Activated CD4-positive, alpha-beta T cell treated with anti-CD3 and anti-CD28 coated beads, Interleukin-2, Interleukin-4, amounts not matched to agents 100 ng/mL and 50 ng/mL, durations not matched to agents 16 hours and 8 hours (primary cell): ENCODE measurements at regions not wholly inside any gene's neighbourhood (a gene's known extent, or its start where the extent isn't known, plus 50 kb on each side); places are given as distances from the start of the nearest gene placed in this dataset.

Experiments
- DNase-seq: peaks from one replicate; pipeline ENCODE4 v3.0.0-alpha.2; 2020; ENCODE audit warnings: low spot score

GRCh38 chr5:144065786-144066185, 104.7 kb downstream of the YIPF5 start:
- no peak for DNase-seq

- no peak for DNase-seq
Observed at GRCh38 chr5:144072518-144072927, 97.9 kb downstream of the YIPF5 start.

DNA sequence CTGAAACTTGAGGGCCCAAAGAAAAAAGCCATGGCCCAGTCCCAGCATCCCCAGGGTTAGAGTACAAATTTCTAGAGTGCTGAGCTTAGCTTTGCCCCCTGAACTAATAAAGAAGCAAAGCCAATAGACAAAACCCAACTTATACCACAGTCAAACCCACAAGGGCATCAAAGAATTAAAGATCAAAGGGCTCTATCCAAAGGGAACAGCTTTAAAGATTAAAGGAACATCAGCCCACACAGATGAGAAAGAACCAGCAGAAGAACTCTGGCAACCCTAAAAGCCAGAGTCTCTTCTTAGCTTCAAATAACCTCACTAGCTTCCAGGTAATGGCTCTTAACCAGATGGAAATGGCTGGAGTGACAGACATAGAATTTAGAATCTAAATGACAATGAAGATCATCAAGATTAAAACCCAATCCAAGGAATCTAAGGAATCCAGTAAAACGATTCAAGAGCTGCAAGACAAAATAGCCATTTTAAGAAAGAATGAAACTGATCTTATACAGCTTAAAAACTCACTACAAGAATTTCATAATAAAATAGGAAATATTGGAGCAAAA, 93.9 kb downstream of the YIPF5 start:
- no peak for DNase-seq

GRCh38 chr5:144083185-144083584, 87.3 kb downstream of the YIPF5 start:
- DNase-seq = no peak

DNA sequence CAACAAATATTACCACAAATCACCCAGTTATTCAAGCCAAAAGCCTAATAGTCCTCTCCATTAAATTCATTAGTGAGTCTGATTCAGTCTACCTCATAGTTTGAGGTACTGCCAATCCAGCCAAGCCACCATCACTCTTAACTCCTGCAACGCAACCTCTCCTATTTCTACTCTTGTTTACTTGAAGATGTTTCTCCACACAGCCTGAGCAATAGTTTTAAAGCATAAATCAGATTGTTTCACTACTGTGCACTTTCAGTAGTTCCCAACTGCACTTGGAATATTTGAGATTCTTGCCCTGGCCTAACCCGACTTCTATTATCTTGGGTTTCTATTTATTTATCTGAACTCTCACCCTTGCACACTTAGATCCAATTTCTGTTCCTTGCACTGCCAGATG, 85.5 kb downstream of the YIPF5 start:
- no peak for DNase-seq

- no peak for DNase-seq
Observed at GRCh38 chr5:144085381-144085780, 85.1 kb downstream of the YIPF5 start.

GRCh38 chr5:144086295-144086694, 84.2 kb downstream of the YIPF5 start:
- DNase-seq = no peak

- no peak for DNase-seq
Observed at GRCh38 chr5:144087576-144087975, 82.9 kb downstream of the YIPF5 start.

GRCh38 chr5:144088206-144089064, 82.0 kb downstream of the YIPF5 start:
- DNase-seq = no peak

GRCh38 chr5:144089401-144090021, 80.9 kb downstream of the YIPF5 start:
- DNase-seq = no peak

DNA sequence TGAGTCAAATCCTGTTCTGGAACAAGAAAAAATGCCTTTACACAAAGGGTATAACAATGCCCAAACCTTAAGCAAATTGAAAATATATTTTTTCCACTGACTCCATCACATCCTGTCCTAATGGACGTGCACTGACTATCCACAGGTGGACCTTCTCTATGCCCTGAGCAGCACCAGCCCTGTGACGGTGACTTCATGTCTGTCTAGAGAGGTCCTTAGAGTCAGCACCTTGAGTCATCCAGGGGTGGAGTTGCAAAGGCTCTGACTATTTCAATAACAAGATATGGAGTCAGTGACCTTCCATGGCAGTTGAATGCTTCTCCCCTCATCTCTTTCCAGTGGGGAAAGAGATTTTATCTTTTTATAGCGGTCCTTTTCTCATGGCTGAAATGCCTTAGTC, 78.0 kb downstream of the YIPF5 start:
- DNase-seq = no peak

- DNase-seq = no peak
Observed at GRCh38 chr5:144093400-144093799, 77.1 kb downstream of the YIPF5 start.

- DNase-seq = no peak
Observed at GRCh38 chr5:144093868-144094267, 76.6 kb downstream of the YIPF5 start.

GRCh38 chr5:144100702-144101101, 69.8 kb downstream of the YIPF5 start:
- no peak for DNase-seq

DNA sequence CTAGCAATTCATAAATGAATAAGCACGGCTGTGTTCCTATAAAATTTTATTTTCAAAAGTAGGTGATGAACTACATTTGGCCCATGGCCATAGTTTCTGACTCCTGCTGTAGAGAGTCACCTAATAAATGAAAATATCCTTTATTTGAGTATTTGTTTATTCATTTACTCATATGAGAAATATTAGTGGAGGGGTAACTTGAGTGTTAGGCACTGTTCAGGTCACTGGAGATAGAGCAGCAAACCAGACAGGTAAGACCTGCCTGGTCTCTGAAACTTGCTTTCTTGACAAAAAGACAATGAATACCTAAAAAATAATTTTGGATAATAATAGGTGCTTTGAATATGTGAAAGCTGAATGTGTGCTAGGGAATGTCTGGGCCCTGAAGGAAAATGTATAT, 68.8 kb downstream of the YIPF5 start:
- DNase-seq = no peak

- no peak for DNase-seq
Observed at GRCh38 chr5:144102361-144102760, 68.1 kb downstream of the YIPF5 start.

- DNase-seq = no peak
Observed at GRCh38 chr5:144102979-144103378, 67.5 kb downstream of the YIPF5 start.

GRCh38 chr5:144103611-144104485, 66.6 kb downstream of the YIPF5 start:
- DNase-seq = no peak

- no peak for DNase-seq
Observed at GRCh38 chr5:144105371-144105770, 65.1 kb downstream of the YIPF5 start.

GRCh38 chr5:144108131-144108530, 62.3 kb downstream of the YIPF5 start:
- DNase-seq = no peak
